NCI-H1417 (cell line): ENCODE measurements at regions not wholly inside any gene's neighbourhood (a gene's known extent, or its start where the extent isn't known, plus 50 kb on each side); places are given as distances from the start of the nearest gene placed in this dataset.

Source experiments
- DNase-seq, 3 experiments: peaks; one replicate each; lab custom pipeline; 2025; lab: John Stamatoyannopoulos, UW

GRCh38 chr13:91132786-91133185, 214.7 kb upstream of the MIR17HG start:
- DNase-seq = no peak

- peak; percentile 46 to 92 (median 55) for DNase-seq
Observed at GRCh38 chr13:91133941-91134802, 213.3 kb upstream of the MIR17HG start.

- no peak for DNase-seq
Observed at GRCh38 chr13:91134803-91135184, 212.7 kb upstream of the MIR17HG start.

- DNase-seq = peak in 1 of 3 experiments; percentile 38
Observed at GRCh38 chr13:91135376-91135775, 212.1 kb upstream of the MIR17HG start.

- peak in 1 of 3 experiments; percentile 33 for DNase-seq
Observed at GRCh38 chr13:91135968-91136367, 211.5 kb upstream of the MIR17HG start.

GRCh38 chr13:91136806-91137205, 210.7 kb upstream of the MIR17HG start:
- DNase-seq = no peak

- no peak for DNase-seq
Observed at GRCh38 chr13:91139232-91139631, 208.3 kb upstream of the MIR17HG start.

GRCh38 chr13:91141543-91142061, 205.9 kb upstream of the MIR17HG start:
- DNase-seq = peak in 1 of 3 experiments; percentile 52

GRCh38 chr13:91142572-91142971, 204.9 kb upstream of the MIR17HG start:
- DNase-seq = peak in 2 of 3 experiments; percentile 65 to 91

- peak in 2 of 3 experiments; percentile 13 to 31 for DNase-seq
Observed at GRCh38 chr13:91144054-91144453, 203.4 kb upstream of the MIR17HG start.

GRCh38 chr13:91144486-91144885, 203.0 kb upstream of the MIR17HG start:
- no peak for DNase-seq

GRCh38 chr13:91145571-91146205, 201.8 kb upstream of the MIR17HG start:
- DNase-seq = no peak

GRCh38 chr13:91146601-91147000, 200.9 kb upstream of the MIR17HG start:
- no peak for DNase-seq

- DNase-seq = no peak
Observed at GRCh38 chr13:91148098-91148497, 199.4 kb upstream of the MIR17HG start.

GRCh38 chr13:91151921-91152320, 195.6 kb upstream of the MIR17HG start:
- DNase-seq = peak in 1 of 3 experiments; percentile 42

GRCh38 chr13:91153372-91153771, 194.1 kb upstream of the MIR17HG start:
- DNase-seq = no peak

- peak in 1 of 3 experiments; percentile 21 for DNase-seq
Observed at GRCh38 chr13:91154558-91155353, 192.7 kb upstream of the MIR17HG start.

GRCh38 chr13:91155512-91156114, 191.9 kb upstream of the MIR17HG start:
- no peak for DNase-seq

- no peak for DNase-seq
Observed at GRCh38 chr13:91157273-91158016, 190.0 kb upstream of the MIR17HG start.

GRCh38 chr13:91158017-91158395, 189.5 kb upstream of the MIR17HG start:
- DNase-seq = no peak

GRCh38 chr13:91162180-91162579, 185.3 kb upstream of the MIR17HG start:
- peak in 1 of 3 experiments; percentile 46 for DNase-seq
